AG04450 (cell line): ENCODE measurements at regions not wholly inside any gene's neighbourhood (a gene's known extent, or its start where the extent isn't known, plus 50 kb on each side); places are given as distances from the start of the nearest gene placed in this dataset.

Source experiments
- CTCF ChIA-PET: fragments of 300-600, 350-600 bp; formaldehyde crosslinking; extraction: SDS; loops from one replicate; lab custom pipeline; 2022; ENCODE audit warnings: antibody characterized with exemption, inconsistent platforms; lab: Charles Lee
- POLR2A ChIA-PET: fragments of 350-600 bp; formaldehyde crosslinking; extraction: SDS; loops from one replicate; lab custom pipeline; 2021; ENCODE audit warnings: antibody characterized with exemption, inconsistent platforms; lab: Yijun Ruan, JAX
- DNase-seq: peaks from one replicate; pipeline ENCODE4 v3.0.0-alpha.2; 2011; ENCODE audit warnings: low read depth, low spot score
- H3K27ac ChIP-seq: one replicate; pipeline ENCODE4 v1.5.1; 2012; ENCODE audit warnings: low read depth, low read length, control low read depth
- H3K27me3 ChIP-seq: one replicate; pipeline ENCODE4 v1.6.0; 2012; ENCODE audit warnings: low read length; ENCODE audit not compliant: control insufficient read depth, insufficient read depth
- H3K4me3 ChIP-seq: 2 replicates; pipeline ENCODE4 v1.5.1; 2011; ENCODE audit warnings: mild to moderate bottlenecking, low read depth, low read length, control low read depth
- H3K9me3 ChIP-seq: 2 replicates; pipeline ENCODE4 v1.5.1; 2012; ENCODE audit warnings: low read length; ENCODE audit not compliant: control insufficient read depth, insufficient read depth
- CTCF ChIP-seq: IDR thresholded peaks from 2 replicates; pipeline ENCODE4 v1.5.1; 2011; ENCODE audit warnings: low read depth, low read length, control low read depth, inconsistent platforms

- ChIA-PET POLR2A (no interaction called here), CTCF (no interaction called here)
- no peak overlapping the region for H3K4me3 ChIP-seq
- H3K9me3 ChIP-seq = no peaks in the 10 kb centered on the region
- DNase-seq = no peak
- TF ChIP-seq CTCF = no peak
- H3K27ac ChIP-seq = no peak overlapping the region
- peaks cover 2% of the 10 kb centered on the region for H3K27me3 ChIP-seq
These were observed 65.5 kb upstream of the MAP3K1 start for GRCh38 chr5:56749842-56750241.

- no peak for TF ChIP-seq CTCF
- Histone ChIP-seq H3K27me3 (peaks cover 3% of the 10 kb centered on the region), H3K4me3 (no peak overlapping the region), H3K9me3 (no peaks in the 10 kb centered on the region), H3K27ac (no peak overlapping the region)
- POLR2A ChIA-PET = no interaction called here
- DNase-seq = no peak
- CTCF ChIA-PET = interaction anchor here (0.5 kb wide), 1 partner anchor 625 kb away, joined by 5 read pairs; no protein-coding TSS in a partner anchor
These were observed 68.6 kb upstream of the MAP3K1 start for GRCh38 chr5:56746553-56747339.

- Histone ChIP-seq H3K27ac (no peak overlapping the region), H3K4me3 (no peak overlapping the region), H3K9me3 (no peaks in the 10 kb centered on the region), H3K27me3 (peaks cover 3% of the 10 kb centered on the region)
- no peak for TF ChIP-seq CTCF
- no peak for DNase-seq
- ChIA-PET POLR2A (no interaction called here), CTCF (no interaction called here)
These were observed 69.5 kb upstream of the MAP3K1 start for GRCh38 chr5:56745864-56746263.

- DNase-seq = no peak
- no peak for TF ChIP-seq CTCF
- Histone ChIP-seq H3K27me3 (peaks cover 3% of the 10 kb centered on the region), H3K4me3 (no peak overlapping the region), H3K9me3 (no peaks in the 10 kb centered on the region), H3K27ac (no peak overlapping the region)
- CTCF ChIA-PET = no interaction called here
- POLR2A ChIA-PET = no interaction called here
These were observed 74.5 kb upstream of the MAP3K1 start for GRCh38 chr5:56740868-56741267.

- no peak for DNase-seq
- H3K27me3 ChIP-seq = peaks cover 3% of the 10 kb centered on the region
- no peak overlapping the region for H3K4me3 ChIP-seq
- ChIA-PET POLR2A (no interaction called here), CTCF (interaction anchor here (0.6 kb wide), 1 partner anchor 95 kb away, joined by 3 read pairs; no protein-coding TSS in a partner anchor)
- no peaks in the 10 kb centered on the region for H3K9me3 ChIP-seq
- no peak for TF ChIP-seq CTCF
- no peak overlapping the region for H3K27ac ChIP-seq
These were observed 75.4 kb upstream of the MAP3K1 start for GRCh38 chr5:56739990-56740389.
